C4-2B (cell line): ENCODE measurements at regions not wholly inside any gene's neighbourhood (a gene's known extent, or its start where the extent isn't known, plus 50 kb on each side); places are given as distances from the start of the nearest gene placed in this dataset.
A peak's percentile ranks its signal among the peaks of the same experiment; 100 is the strongest.

Experiments
- H3K27ac ChIP-seq: fragments of 450-650 bp; 2 replicates; pipeline ENCODE4 v1.5.1; 2017
- ZFX ChIP-seq: fragments of 450-650 bp; IDR thresholded peaks from 2 replicates; pipeline ENCODE4 v1.6.1; 2017
- TF ChIP-seq, protein P1 (sequence below): fragments of 450-650 bp; conservative IDR thresholded peaks from 2 replicates; pipeline ENCODE4 v1.5.1; 2017; ENCODE audit warnings: mild to moderate bottlenecking

DNA sequence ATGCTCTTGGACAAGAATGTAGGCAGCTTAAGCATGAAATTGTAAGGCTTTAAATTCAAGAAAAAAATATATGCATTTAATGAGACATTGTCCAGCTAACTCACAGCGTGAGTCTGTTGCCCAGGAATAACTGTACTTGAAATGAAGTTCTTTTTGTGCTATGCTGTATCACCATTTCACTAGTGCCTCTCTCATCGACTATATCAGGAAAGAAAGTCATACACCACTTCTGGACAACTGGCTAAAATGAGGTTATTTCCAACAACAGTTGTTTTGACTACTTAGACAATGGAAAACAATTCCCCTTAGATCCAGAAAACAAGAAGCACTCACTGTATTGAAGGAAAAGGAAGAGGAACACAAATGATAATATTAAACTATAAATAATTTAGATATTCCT is 251.8 kb downstream of the CRPPA start:
- H3K27ac ChIP-seq = no peak overlapping the region
- TF ChIP-seq, protein P1, sequence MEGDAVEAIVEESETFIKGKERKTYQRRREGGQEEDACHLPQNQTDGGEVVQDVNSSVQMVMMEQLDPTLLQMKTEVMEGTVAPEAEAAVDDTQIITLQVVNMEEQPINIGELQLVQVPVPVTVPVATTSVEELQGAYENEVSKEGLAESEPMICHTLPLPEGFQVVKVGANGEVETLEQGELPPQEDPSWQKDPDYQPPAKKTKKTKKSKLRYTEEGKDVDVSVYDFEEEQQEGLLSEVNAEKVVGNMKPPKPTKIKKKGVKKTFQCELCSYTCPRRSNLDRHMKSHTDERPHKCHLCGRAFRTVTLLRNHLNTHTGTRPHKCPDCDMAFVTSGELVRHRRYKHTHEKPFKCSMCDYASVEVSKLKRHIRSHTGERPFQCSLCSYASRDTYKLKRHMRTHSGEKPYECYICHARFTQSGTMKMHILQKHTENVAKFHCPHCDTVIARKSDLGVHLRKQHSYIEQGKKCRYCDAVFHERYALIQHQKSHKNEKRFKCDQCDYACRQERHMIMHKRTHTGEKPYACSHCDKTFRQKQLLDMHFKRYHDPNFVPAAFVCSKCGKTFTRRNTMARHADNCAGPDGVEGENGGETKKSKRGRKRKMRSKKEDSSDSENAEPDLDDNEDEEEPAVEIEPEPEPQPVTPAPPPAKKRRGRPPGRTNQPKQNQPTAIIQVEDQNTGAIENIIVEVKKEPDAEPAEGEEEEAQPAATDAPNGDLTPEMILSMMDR = no peak
- TF ChIP-seq ZFX = no peak

DNA sequence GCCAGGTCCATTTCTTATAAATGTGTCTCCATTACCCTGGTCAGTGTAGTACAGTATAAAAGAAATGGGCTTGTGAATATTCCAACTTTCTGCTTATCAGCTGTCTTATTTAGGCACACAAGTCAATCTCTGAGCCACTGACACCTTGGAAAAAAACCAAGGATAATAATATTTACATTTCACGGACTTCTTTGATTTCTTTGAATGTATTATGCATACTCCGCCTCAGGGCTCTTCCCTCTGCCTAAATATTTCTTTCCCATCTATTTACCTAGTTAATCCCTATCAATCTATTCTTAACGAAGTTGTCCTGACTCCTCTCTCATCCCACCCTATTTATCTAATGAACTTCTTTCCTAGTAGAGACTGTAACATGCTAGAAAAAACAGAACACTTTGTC is 253.8 kb downstream of the CRPPA start:
- H3K27ac ChIP-seq = no peak overlapping the region
- TF ChIP-seq, protein P1 = no peak
- no peak for TF ChIP-seq ZFX

DNA sequence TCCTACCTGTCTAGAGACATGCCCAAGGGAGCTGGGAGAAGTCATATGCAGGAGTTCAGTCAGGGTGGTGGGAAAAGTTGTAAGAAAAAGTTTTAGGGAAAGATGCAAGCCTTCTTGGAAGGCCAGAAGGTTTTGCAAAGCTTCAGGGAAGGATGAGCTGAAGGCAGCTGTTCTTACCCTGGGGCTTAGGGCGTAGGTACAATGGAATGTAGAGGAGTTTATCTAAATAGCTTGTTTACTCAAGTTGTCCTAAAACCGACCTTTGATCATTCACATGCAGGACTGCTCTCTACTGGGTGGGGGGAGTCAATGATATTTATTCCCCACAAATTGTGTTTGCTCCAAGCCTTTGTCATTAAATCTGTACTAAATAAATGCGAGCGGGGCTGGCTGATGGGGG is 277.0 kb downstream of the CRPPA start:
- no peak overlapping the region for H3K27ac ChIP-seq
- TF ChIP-seq ZFX = no peak
- TF ChIP-seq, protein P1 = no peak

DNA sequence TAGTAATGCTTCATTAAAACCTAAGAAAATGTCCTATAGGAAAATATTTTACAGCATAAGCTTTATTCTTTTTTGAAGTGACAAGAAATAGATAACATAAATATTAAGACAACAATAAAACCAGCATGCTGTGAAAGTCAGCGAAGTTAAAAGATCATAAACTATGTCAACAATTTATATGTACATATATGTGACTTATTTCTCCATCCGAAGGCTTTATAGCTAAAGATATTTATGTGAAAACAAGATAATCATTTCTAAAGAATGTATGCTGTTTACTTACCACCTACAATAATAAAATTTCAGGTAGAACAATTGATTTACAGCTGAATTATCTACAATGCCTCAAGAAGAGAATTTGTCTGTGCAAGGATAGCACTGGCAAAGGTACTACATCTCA is 283.4 kb downstream of the CRPPA start:
- H3K27ac ChIP-seq = no peak overlapping the region

DNA sequence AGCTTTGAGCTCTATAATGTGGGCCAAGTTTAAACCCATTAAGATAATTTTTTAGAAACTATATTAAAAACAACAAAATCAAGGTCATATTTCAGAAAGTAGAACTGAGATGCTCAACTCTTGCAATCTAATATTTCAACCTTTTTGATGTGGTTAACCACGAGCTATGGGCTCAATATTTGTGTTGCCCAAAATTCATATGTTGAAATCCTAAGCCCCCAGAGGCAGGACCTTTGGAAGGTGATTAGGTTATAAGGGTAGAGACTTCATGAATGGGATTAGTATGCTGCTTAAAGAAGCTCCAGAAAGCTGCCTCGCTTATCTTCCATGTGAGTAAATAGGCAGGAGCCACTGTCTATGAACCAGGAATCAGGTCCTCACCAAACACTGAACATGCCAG is 284.4 kb downstream of the CRPPA start:
- TF ChIP-seq ZFX = no peak
- TF ChIP-seq, protein P1 = no peak
- H3K27ac ChIP-seq = no peak overlapping the region

More for the DNA sequence above, 283.4 kb downstream of the CRPPA start:
- TF ChIP-seq, protein P1 = no peak
- TF ChIP-seq ZFX = no peak

DNA sequence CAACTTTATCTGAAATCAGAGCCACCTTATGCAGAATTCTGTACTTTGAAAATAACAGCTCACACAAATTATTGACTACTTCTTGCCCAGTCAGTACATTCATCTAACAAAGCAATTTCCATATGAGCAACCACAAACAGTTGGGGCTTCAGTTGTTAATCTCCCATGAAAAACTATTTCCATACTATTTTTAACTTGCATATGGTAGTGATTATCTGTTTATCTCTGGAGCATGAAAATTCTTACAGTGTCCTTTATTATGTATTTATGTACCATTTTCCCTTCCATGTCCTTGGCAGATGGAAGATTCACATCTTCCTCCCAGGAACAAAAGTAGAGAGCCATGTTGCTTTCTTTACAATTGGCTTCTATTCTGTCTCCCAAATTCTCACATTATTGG is 285.7 kb downstream of the CRPPA start:
- TF ChIP-seq, protein P1 = no peak
- TF ChIP-seq ZFX = no peak
- H3K27ac ChIP-seq = no peak overlapping the region

DNA sequence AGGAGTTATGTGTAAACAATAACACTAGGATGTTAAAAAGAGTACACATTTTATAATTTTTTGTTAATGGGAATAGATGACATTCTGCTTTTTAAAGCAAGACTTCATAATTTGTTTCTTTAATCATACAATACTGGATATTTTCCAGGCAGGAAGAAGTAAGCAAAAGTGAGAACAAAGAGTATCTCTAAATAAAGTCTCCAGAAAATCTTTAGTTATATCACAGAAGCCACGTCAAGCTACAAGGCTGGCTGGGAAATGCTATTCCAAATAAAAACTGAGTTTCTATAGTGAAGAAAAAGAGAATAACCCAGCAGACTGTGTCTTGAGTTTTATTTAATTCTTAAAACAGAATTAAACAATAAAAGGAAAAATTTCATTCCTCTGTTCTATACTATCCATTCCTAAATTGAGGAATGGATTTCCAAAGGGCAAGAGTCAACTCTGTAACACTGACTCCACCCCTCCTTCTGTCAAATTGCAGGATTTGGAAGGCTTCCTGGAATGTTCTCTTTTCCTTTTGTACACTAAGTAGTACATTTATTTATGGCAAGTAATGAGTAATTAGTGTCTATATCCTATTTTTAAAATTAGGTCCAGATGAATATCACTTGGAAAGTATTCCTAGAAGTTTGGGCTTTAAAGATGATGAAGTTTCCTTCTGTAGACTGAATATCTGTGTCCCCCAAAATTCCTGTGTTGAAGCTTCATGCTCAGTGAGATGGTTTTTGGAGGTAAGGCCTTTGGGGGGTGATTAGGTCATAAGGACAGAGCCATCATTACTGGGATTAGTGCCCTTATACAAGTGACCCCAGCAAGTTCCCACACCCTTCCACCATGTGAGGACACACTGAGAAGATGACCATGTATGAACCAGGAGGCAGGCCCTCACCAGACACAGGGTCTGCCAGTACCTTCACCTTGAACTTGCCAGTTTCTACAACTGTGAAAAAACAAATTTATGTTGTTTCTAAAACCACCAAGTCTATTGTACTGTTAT is 290.9 kb downstream of the CRPPA start:
- peak overlapping the region; percentile 46; the same call in 1 of the 2 replicates for H3K27ac ChIP-seq
- TF ChIP-seq ZFX = no peak
- TF ChIP-seq, protein P1 = no peak
